Endothelial cell of umbilical vein (primary cell): ENCODE measurements at regions not wholly inside any gene's neighbourhood (a gene's known extent, or its start where the extent isn't known, plus 50 kb on each side); places are given as distances from the start of the nearest gene placed in this dataset. TPM values are rescaled to one million over a fixed set of nuclear protein-coding genes. Genes with fewer than 3 reads are reported as not detected.

Source experiments
- BruUV-seq: library from RNA; stranded (reverse); fragments of 400-500 nt; replicated peaks from 2 replicates; lab custom pipeline; 2021; lab: Mats Ljungman, UMichigan
- CTCF ChIA-PET: fragments of 300-600, 350-600 bp; sonication (Branson Sonifier 250); formaldehyde crosslinking; loops from one replicate; lab custom pipeline; 2021; ENCODE audit warnings: antibody characterized with exemption, inconsistent platforms; lab: Charles Lee
- POLR2A ChIA-PET: fragments of 300-600, 350-600 bp; sonication (Branson Sonifier 250); formaldehyde crosslinking; loops from one replicate; lab custom pipeline; 2021; ENCODE audit warnings: antibody characterized with exemption, inconsistent platforms; lab: Charles Lee
- DNase-seq: peaks from one replicate; pipeline ENCODE4 v3.0.0-alpha.2; 2011; ENCODE audit warnings: low read depth, low spot score
- FAIRE-seq: peaks from 2 replicates; lab custom pipeline; 2011; peaks lifted over from hg19 to GRCh38; lab: Jason Lieb, UNC
- H2AFZ ChIP-seq: 2 replicates; pipeline ENCODE4 v1.6.0; 2012; ENCODE audit warnings: low read depth, low read length, control low read depth, inconsistent platforms
- H3K27ac ChIP-seq: 2 replicates; pipeline ENCODE4 v1.5.1; 2011; ENCODE audit warnings: low read depth, mild to moderate bottlenecking, control low read depth, low read length, moderate library complexity; ENCODE audit not compliant: insufficient read depth
- H3K27me3 ChIP-seq, 2 experiments: 2 replicates each; pipeline versions ENCODE4 v1.6.0 to v1.6.1; 2011; ENCODE audit warnings: low read length in 2 of 2, mixed read lengths in 1 of 2; ENCODE audit not compliant: control insufficient read depth in 2 of 2, insufficient read depth in 2 of 2
- H3K36me3 ChIP-seq, 2 experiments: 2 replicates in 1 of 2; 3 replicates in 1 of 2; pipeline ENCODE4 v1.5.1; 2011; ENCODE audit warnings: low read length in 2 of 2, mild to moderate bottlenecking in 1 of 2, moderate library complexity in 1 of 2; ENCODE audit not compliant: control insufficient read depth in 2 of 2, insufficient read depth in 2 of 2; ENCODE audit errors: extremely low read depth in 1 of 2
- H3K4me1 ChIP-seq: 3 replicates; pipeline ENCODE4 v1.5.1; 2011; ENCODE audit warnings: mild to moderate bottlenecking, low read length; ENCODE audit not compliant: control insufficient read depth, insufficient read depth; ENCODE audit errors: extremely low read depth
- H3K4me2 ChIP-seq: 2 replicates; pipeline ENCODE4 v1.6.1; 2011; ENCODE audit warnings: low read length, control low read depth, mixed read lengths; ENCODE audit not compliant: insufficient read depth
- H3K4me3 ChIP-seq, 3 experiments: fragments of 200-600 bp in 1 of 3; sonication (generic), shearing (Covaris generic) in 1 of 3; replicated peaks in 1 of 3; 2 replicates each; pipeline ENCODE4 v1.5.1; 2011 to 2016; ENCODE audit warnings: control low read depth in 3 of 3, low read length in 3 of 3, mild to moderate bottlenecking in 2 of 3, inconsistent platforms in 1 of 3, low read depth in 1 of 3, moderate library complexity in 1 of 3; ENCODE audit not compliant: insufficient read depth in 1 of 3
- H3K79me2 ChIP-seq: 2 replicates; pipeline ENCODE4 v1.6.0; 2012; ENCODE audit warnings: low read length, inconsistent platforms; ENCODE audit not compliant: control insufficient read depth, insufficient read depth
- H3K9ac ChIP-seq: replicated peaks from 2 replicates; pipeline ENCODE3; 2011; ENCODE audit warnings: low read length, control low read depth; ENCODE audit not compliant: insufficient read depth; ENCODE audit errors: extremely low read depth
- H3K9me1 ChIP-seq: replicated peaks from 3 replicates; pipeline ENCODE4 v1.6.0; 2011; ENCODE audit warnings: mild to moderate bottlenecking, low read length; ENCODE audit not compliant: control insufficient read depth, insufficient read depth; ENCODE audit errors: extremely low read depth
- H3K9me3 ChIP-seq: replicated peaks from 2 replicates; pipeline ENCODE4 v1.5.1; 2012; ENCODE audit warnings: low read length, inconsistent platforms; ENCODE audit not compliant: control insufficient read depth, insufficient read depth
- H4K20me1 ChIP-seq: replicated peaks from 2 replicates; pipeline ENCODE3; 2011; ENCODE audit warnings: mild to moderate bottlenecking, low read length; ENCODE audit not compliant: control insufficient read depth, insufficient read depth; ENCODE audit errors: extremely low read depth
- EZH2 ChIP-seq: IDR thresholded peaks from 2 replicates; pipeline ENCODE4 v1.6.1; 2012; ENCODE audit warnings: borderline replicate concordance, low read depth, mild to moderate bottlenecking, moderate library complexity, low read length, inconsistent platforms; ENCODE audit not compliant: severe bottlenecking
- FOS ChIP-seq: IDR thresholded peaks from 2 replicates; pipeline ENCODE4 v1.6.1; 2011; ENCODE audit warnings: mild to moderate bottlenecking, low read length, moderate library complexity, borderline replicate concordance; ENCODE audit not compliant: insufficient read depth
- GATA2 ChIP-seq: IDR thresholded peaks from 2 replicates; pipeline ENCODE4 v1.7.0; 2011; ENCODE audit warnings: low read depth, mild to moderate bottlenecking, moderate library complexity, mixed read lengths, low read length; ENCODE audit not compliant: insufficient read length, insufficient read depth
- JUN ChIP-seq: IDR thresholded peaks from 2 replicates; pipeline ENCODE4 v1.6.1; 2011; ENCODE audit warnings: borderline replicate concordance, low read depth; ENCODE audit not compliant: insufficient read length, insufficient read depth
- MAX ChIP-seq: IDR thresholded peaks from 2 replicates; pipeline ENCODE4 v1.6.1; 2011; ENCODE audit not compliant: insufficient read depth, insufficient read length
- MYC ChIP-seq: IDR thresholded peaks from one replicate; pipeline ENCODE4 v1.6.1; 2011; ENCODE audit warnings: mild to moderate bottlenecking, low read depth, low read length
- POLR2A ChIP-seq: IDR thresholded peaks from 2 replicates; pipeline ENCODE4 v1.6.1; 2012; ENCODE audit warnings: low read depth, mild to moderate bottlenecking, control low read depth, low read length
- dilution Hi-C: fragments of 300-500 bp; cut with MboI; formaldehyde crosslinking; loops from one replicate; pipeline ENCODE4 v1.15.0; 2019; ENCODE audit warnings: low sequenced_read_pairs; ENCODE audit not compliant: extremely low pct_ligation_motif_present
- intact Hi-C: fragments of 100-400 bp; cut with micrococcal nuclease; formaldehyde crosslinking; loops from one replicate; pipeline ENCODE4 v1.10.0; 2022
- small RNA-seq: library from RNA; depleted of rRNA; stranded (forward); fragments of <200 nt; gene quantifications from one replicate; pipeline ENCODE3, GENCODE V24; 2012; ENCODE audit warnings: low replicate concordance, low read depth; ENCODE audit not compliant: insufficient read depth, insufficient read length

DNA sequence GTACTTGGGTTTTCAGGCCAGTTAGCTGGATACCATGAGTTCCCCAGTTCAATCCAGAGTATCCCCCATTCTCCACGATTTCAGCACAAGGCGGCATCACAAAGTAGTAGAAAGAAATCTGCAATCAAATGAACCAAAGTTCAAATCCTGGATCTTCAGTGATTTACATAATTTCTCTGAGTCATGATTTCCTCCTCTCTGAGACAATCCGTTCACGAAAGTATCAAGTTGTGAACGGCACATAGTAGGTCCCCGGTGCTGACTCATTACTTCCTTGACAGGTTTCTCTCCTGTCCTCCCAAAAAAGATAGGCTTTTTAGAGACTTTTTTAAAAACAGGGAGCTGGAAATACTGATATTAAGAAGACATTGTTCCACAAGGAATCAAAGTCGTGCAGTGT lies 69.1 kb upstream of the AKIP1 start:
- H3K9me1 ChIP-seq = no peaks in the 10 kb centered on the region
- intact Hi-C loops (no loop called here), dilution Hi-C loops (no loop called here)
- no peaks in the 10 kb centered on the region for H3K36me3 ChIP-seq
- peaks cover 0 to 2% of the 10 kb centered on the region in 2 experiments for H3K27me3 ChIP-seq
- no peaks in the 10 kb centered on the region for H4K20me1 ChIP-seq
- no TSS peak for BruUV-seq
- no peak overlapping the region for H3K4me3 ChIP-seq
- ChIA-PET POLR2A (no interaction called here), CTCF (no interaction called here)
- FAIRE-seq (peak; percentile 38), DNase-seq (peak; percentile 25)
- no peak overlapping the region for H3K4me2 ChIP-seq
- H3K9ac ChIP-seq = no peak overlapping the region
- no peak overlapping the region for H3K27ac ChIP-seq
- no peaks in the 10 kb centered on the region for H3K9me3 ChIP-seq
- peaks cover 17% of the 10 kb centered on the region for H3K4me1 ChIP-seq
- TF ChIP-seq JUN = peak; percentile 41
- no peak for TF ChIP-seq MAX
- no peak for TF ChIP-seq FOS
- TF ChIP-seq MYC = no peak
- no peak overlapping the region for H2AFZ ChIP-seq
- H3K79me2 ChIP-seq = no peaks in the 10 kb centered on the region

DNA sequence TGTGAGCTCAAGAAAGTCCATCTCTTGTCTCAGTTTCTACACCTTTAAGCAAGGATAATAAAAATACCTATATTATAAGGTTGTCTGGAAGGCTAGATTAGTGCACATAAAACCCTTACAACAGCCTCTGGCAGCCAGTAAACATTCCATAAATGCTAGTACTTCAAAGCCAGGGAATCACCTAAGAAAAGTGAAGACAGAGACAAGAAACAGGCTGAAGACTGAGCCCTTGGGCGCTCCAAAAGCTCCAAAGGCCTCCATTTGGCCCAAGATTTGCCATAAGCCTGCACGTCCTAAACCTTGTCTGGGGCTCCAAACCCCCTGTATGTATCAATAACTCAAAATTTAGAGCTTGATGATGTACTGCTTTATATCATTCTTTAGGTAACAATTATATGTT lies 52.2 kb upstream of the AKIP1 start:
- Histone ChIP-seq H3K27me3 (no peaks in the 10 kb centered on the region), H3K27ac (no peak overlapping the region), H3K9ac (no peak overlapping the region), H3K79me2 (no peaks in the 10 kb centered on the region), H3K9me1 (no peaks in the 10 kb centered on the region), H3K4me1 (peaks cover 3% of the 10 kb centered on the region), H3K9me3 (no peaks in the 10 kb centered on the region), H3K4me2 (no peak overlapping the region), H3K4me3 (no peak overlapping the region), H4K20me1 (no peaks in the 10 kb centered on the region), H2AFZ (no peak overlapping the region), H3K36me3 (no peaks in the 10 kb centered on the region)
- FAIRE-seq (no peak), DNase-seq (no peak)
- POLR2A ChIA-PET = no interaction called here
- TF ChIP-seq EZH2 = no peak
- no peak for TF ChIP-seq POLR2A
- no peak for TF ChIP-seq GATA2
- no peak for TF ChIP-seq MAX
- no peak for TF ChIP-seq FOS
- TF ChIP-seq MYC = no peak
- dilution Hi-C loops (no loop called here), intact Hi-C loops (no loop called here)
- CTCF ChIA-PET = interaction anchor here (1.3 kb wide), 1 partner anchor 19 kb away, joined by 3 read pairs; no protein-coding TSS in a partner anchor
- no TSS peak for BruUV-seq

Small RNAs in the stretch of these regions (small RNA-seq; reads per million reads assigned to genes)
- not detected for gene RNA5SP330
